AML-193 (cell line): ENCODE measurements at regions not wholly inside any gene's neighbourhood (a gene's known extent, or its start where the extent isn't known, plus 50 kb on each side); places are given as distances from the start of the nearest gene placed in this dataset.

ENCODE experiments used
- DNase-seq, 2 experiments: peaks; one replicate each; lab custom pipeline; 2025; lab: John Stamatoyannopoulos, UW

- DNase-seq, result no peak
Observed at GRCh38 chr14:71632440-71632946, 299.7 kb upstream of the RGS6 start.

DNA sequence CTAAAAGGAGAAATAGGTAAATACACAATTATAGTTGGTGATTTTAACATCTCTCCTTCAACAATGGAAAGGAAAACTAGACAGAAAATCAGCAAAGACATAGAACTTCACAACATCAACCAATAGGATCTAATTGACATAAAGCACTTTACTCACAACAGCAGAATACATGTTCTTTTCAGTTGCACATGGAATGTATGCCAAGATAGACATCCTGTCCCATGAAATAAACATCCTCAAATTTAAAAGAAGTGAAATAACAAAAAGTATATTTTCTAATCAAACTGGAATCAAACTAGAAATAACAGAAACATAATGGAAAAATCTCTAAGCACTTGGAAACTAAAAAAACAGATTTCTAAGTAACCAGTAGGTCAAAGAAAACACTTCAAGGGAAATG lies 296.2 kb upstream of the RGS6 start:
- DNase-seq, result no peak

DNA sequence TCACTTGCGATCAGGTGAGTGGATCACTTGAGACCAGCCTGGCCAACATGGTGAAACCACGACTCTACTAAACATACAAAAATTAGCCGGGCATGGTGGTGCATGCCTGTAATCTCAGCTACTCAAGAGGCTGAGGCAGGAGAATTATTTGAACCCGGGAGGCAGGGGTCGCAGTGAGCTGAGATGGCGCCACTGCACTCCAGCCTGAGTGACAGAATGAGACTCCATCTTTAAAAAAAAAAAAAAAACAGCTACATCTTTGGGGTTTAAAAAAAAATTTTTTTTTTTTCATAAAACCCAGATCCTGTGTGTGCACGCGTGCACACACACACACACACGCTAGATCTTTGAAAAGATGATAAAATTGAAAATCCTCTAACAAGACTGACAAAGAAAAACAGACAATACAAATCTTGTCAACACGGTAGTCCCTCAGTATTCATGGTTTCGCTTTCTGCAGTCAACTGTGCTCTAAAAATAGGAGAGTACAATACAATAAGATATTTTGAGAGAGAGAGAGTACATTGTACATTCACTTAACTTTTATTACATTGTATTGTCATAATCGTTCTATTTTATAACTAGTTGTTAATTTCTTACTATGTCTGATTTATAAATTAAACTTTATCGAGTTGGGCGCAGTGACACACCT lies 295.3 kb upstream of the RGS6 start:
- no peak for DNase-seq

DNA sequence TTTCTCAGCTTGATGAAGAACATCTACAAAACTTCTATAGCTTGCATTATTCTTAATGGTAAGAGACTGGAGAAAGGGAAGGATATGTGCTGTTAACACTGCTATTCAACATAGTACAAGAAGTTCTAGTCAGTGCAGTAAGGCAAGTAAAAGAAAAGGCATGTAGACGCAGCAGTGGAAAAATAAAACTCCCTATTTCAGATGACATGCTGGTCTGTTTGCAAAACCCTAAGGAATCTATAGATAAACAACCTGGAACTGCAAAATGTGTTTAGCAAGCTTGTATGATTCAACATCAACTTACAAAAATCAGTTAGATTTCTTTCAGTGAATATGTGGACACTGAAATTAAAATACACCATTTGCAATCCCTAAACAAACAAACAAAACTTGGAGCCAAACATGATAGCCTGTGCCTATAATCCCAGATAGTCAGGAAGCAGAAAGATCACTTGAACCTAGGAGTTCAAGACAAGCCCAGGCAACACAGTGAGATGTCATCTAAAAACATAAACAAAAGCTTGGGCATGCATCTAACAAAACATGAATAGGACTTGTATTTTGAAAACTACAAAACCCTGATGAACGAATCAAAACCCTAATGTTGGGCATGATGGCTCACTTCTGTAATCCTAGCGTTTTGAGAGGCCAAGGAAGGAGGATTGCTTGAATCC lies 293.6 kb upstream of the RGS6 start:
- no peak for DNase-seq

GRCh38 chr14:71642715-71643114 lies 289.5 kb upstream of the RGS6 start:
- DNase-seq, result no peak

- no peak for DNase-seq
Observed at GRCh38 chr14:71645656-71646055, 286.6 kb upstream of the RGS6 start.

DNA sequence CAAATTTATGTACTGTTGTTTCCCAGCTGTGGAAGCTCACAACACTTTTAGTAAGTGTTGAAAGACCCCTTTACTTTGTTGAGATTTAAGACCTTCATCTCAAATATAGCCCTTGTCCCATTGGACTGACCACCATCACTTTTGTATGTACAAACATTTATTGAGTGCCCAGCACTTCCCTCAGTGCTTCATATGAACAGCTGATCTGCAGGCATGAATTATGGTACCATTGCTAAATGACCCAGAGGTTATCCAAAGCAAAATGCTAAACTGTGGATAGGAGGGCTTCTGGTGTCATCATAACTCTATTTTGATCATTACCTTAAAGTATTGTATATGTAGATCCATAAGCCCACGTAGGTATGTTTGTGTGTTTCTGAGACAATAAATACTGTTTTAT lies 285.7 kb upstream of the RGS6 start:
- DNase-seq, result no peak

GRCh38 chr14:71647086-71647784 lies 285.0 kb upstream of the RGS6 start:
- DNase-seq, result no peak

GRCh38 chr14:71648725-71649124 lies 283.5 kb upstream of the RGS6 start:
- DNase-seq, result no peak

DNA sequence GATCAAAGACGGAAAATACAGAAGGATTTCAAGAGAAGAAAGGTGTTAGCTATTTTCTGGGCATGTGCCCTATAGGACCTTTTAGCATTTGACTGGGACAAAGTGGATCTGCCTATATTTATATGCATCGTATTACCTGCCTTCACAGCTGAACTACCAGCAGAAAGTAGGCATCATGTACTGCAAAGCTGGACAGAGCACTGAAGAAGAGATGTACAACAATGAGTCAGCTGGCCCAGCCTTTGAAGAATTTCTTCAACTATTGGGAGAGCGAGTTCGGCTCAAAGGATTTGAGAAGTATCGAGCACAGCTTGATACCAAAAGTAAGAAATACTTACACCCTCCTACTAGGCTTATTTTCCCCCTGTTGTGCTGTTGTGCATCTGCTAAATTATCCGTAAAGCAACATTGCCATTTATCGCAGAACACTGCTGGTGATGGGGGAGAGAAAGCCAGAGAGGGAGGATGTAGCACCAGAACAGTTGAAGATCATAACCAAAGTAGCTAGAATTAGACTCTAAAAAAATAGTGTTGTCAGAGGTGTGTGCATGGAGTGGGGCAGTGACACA lies 282.0 kb upstream of the RGS6 start:
- DNase-seq, result no peak

GRCh38 chr14:71651228-71651627 lies 281.0 kb upstream of the RGS6 start:
- no peak for DNase-seq

DNA sequence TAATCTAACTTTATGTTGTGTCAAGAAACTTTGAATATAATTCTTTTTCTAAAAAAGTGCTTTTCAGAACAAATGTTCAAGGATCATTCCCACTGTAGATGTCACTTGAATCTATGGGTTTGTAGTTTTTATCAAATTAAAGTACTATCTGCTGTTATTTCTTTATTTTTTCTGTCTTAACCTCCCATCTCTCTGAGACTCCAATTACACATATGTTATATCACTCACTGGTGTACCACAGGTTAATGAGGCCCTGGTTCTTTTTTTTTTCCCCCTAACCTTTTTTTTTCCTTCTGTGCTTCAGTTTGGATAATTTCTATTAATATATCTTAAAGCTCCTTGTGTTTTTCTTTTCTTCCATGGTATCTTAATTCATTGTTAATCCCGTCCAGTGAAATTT lies 279.9 kb upstream of the RGS6 start:
- DNase-seq, result no peak

GRCh38 chr14:71654810-71655209 lies 277.4 kb upstream of the RGS6 start:
- DNase-seq, result no peak

DNA sequence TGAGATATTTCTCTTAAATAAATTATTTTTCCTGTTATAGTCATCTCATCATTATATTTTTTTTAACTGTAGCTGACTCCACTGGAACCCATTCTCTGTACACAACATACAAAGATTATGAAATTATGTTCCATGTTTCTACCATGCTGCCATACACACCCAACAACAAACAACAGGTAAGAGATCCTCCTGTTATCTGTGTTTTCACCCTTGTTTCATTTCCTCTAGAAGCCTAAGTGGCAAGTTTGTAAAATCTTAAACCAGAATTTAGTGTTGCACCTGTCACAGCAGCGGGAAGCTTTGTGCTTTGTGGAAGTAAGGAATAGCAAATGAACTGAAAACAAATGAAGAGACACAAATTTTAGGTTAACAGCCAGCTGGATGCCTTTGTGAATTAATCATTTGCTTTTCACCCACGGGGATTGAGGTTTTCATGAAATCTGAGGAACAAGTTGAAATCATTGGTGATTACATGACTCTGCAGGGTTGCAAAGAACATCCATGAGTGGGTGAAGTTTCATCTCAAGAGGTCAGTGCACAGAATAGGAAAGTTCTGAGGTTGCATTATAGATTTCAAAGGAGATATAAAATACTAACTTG lies 273.9 kb upstream of the RGS6 start:
- DNase-seq, result no peak

GRCh38 chr14:71659159-71659558 lies 273.1 kb upstream of the RGS6 start:
- no peak for DNase-seq

- DNase-seq, result no peak
Observed at GRCh38 chr14:71661441-71661840, 270.8 kb upstream of the RGS6 start.

GRCh38 chr14:71662291-71662790 lies 269.9 kb upstream of the RGS6 start:
- no peak for DNase-seq

DNA sequence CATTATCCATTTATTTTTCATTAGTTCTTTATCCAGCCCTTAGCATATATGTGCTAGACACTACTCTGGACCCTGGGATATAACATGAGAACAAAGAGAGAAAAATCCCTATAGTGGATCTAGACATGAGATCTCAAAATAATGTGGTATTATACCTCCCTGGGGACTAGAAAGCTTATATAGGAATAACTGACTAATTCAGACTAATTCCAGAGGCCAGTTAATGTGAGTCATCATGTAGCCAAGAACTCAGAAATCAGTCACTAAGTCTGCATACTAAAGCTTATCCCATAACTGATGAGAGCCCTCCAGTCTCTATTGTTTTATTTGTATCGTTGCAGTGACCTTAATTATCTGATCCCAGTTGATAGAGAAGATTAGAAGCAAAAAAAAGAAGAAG lies 267.1 kb upstream of the RGS6 start:
- DNase-seq, result no peak

GRCh38 chr14:71665781-71666180 lies 266.4 kb upstream of the RGS6 start:
- no peak for DNase-seq

DNA sequence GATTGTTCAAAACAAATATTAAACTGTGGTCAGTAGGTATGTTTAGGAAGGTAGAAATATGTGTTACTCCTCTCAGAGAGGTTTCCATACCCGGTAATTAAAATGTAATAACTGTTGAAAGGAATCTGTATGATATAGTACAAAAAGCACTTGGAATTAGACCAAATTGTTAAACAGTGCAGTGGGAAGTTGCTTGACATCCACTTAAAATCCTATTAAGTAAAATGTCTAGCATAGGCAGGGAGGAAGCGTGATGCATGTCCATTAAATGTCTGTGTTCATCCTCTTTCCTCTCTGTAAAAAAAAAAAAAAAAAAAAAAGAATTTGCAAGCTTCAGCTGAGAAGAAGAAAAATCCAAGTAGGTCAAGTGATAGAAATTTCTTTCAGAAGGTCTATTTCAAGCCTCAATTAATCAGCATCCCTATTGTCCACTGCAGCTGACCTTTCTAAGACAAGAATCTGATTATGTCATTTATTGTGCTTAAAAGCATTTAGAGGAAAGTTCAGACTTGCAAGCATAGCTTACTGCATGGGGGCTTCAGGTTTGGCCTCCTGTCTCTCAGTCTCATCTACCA lies 265.6 kb upstream of the RGS6 start:
- no peak for DNase-seq

- no peak for DNase-seq
Observed at GRCh38 chr14:71668186-71668912, 263.9 kb upstream of the RGS6 start.
